NCI-H2081 treated with DMSO at 0.1 percent for 48 hours (cell line): ENCODE measurements at regions not wholly inside any gene's neighbourhood (a gene's known extent, or its start where the extent isn't known, plus 50 kb on each side); places are given as distances from the start of the nearest gene placed in this dataset.

Experiments used
- DNase-seq: peaks from one replicate; lab custom pipeline; 2025; lab: John Stamatoyannopoulos, UW

DNA sequence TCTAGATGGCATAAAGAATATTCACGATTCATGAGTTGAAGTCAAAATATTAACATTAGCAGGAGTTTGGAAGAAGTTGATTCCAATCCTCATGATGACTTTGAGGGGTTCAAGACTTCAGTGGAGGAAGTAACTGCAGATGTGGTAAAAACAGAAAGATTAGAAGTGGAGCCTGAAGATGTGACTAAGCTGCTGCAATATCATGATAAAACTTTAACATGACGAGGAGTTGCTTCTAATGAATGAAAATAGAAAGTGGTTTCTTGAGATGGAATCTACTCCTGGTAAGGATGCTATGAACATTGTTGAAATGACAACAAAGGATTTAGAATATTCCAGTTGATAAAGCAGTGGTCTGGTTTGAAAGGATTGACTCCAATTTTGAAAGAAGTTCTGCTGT, 70.1 kb upstream of the TMLHE start:
- no peak for DNase-seq

DNA sequence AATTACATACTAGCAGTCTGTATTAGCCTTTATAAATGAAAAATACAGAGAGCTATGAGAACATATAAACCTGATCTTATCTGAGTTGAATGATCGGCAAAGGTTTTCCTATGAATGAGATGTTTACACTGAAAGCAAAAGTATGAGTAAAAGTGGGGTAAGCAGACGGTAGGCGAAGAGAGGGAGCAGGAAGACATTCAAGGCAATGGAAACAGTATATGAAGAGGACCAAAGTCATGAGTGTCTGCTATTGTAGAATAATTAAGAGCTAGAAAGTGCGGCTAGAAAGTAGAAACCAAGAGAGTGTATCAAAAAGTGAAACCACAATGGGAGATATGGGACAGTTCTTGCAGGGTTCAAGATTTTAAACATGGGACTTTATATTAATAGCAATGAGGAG, 67.0 kb upstream of the TMLHE start:
- DNase-seq, result no peak

DNA sequence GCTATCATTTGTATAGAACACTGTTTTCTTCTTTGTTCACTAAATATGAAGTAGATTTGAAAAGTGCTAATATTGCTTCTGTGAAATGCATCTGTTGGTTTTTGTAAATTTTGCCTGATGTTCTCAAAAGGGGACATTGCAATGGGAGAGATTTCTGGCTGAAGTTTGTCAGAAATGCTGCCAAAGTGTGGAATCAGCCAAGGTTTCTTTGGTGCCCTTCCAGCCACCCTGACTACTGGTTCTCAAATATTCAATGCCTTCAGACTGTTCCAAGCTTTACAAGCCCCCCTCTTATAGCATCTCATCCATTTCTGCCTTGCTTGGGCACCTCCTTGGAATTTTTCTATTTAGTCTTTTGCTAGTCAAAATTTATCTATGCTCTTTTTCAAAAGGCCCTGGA, 60.6 kb upstream of the TMLHE start:
- no peak for DNase-seq

GRCh38 chrX:155666741-155667140, 54.0 kb upstream of the TMLHE start:
- no peak for DNase-seq
